SKM-1 (cell line): ENCODE measurements at regions not wholly inside any gene's neighbourhood (a gene's known extent, or its start where the extent isn't known, plus 50 kb on each side); places are given as distances from the start of the nearest gene placed in this dataset.

Experiments used
- DNase-seq: peaks from one replicate; lab custom pipeline; 2025; ENCODE audit not compliant: unreplicated experiment; lab: John Stamatoyannopoulos, UW

- DNase-seq: no peak
Observed at GRCh38 chr22:26993886-26994285, 336.5 kb downstream of the MIAT start.

GRCh38 chr22:26994801-26995200 is 337.4 kb downstream of the MIAT start:
- DNase-seq: no peak

- DNase-seq: no peak
Observed at GRCh38 chr22:26995235-26995634, 337.8 kb downstream of the MIAT start.

- no peak for DNase-seq
Observed at GRCh38 chr22:26996154-26996553, 338.8 kb downstream of the MIAT start.

GRCh38 chr22:26998129-26998528 is 340.7 kb downstream of the MIAT start:
- no peak for DNase-seq

GRCh38 chr22:26998716-26999115 is 341.3 kb downstream of the MIAT start:
- no peak for DNase-seq

GRCh38 chr22:27003297-27003696 is 345.9 kb downstream of the MIAT start:
- no peak for DNase-seq

GRCh38 chr22:27004434-27004833 is 347.0 kb downstream of the MIAT start:
- no peak for DNase-seq

GRCh38 chr22:27008454-27008853 is 351.1 kb downstream of the MIAT start:
- DNase-seq: no peak

GRCh38 chr22:27011133-27011532 is 353.7 kb downstream of the MIAT start:
- DNase-seq: no peak

- no peak for DNase-seq
Observed at GRCh38 chr22:27011717-27012116, 354.3 kb downstream of the MIAT start.

- no peak for DNase-seq
Observed at GRCh38 chr22:27019827-27020226, 362.4 kb downstream of the MIAT start.

GRCh38 chr22:27022274-27022895 is 365.0 kb downstream of the MIAT start:
- DNase-seq: no peak

- no peak for DNase-seq
Observed at GRCh38 chr22:27022896-27023361, 365.5 kb downstream of the MIAT start.

GRCh38 chr22:27023591-27023990 is 366.2 kb downstream of the MIAT start:
- no peak for DNase-seq

GRCh38 chr22:27024982-27025381 is 367.6 kb downstream of the MIAT start:
- no peak for DNase-seq

GRCh38 chr22:27028093-27028492 is 370.7 kb downstream of the MIAT start:
- DNase-seq: no peak

- no peak for DNase-seq
Observed at GRCh38 chr22:27029584-27030130, 372.3 kb downstream of the MIAT start.

- DNase-seq: no peak
Observed at GRCh38 chr22:27032091-27032761, 374.8 kb downstream of the MIAT start.

- DNase-seq: no peak
Observed at GRCh38 chr22:27041745-27042310, 384.4 kb downstream of the MIAT start.

GRCh38 chr22:27043262-27043661 is 385.9 kb downstream of the MIAT start:
- no peak for DNase-seq
